WTC11 (cell line): ENCODE measurements at regions not wholly inside any gene's neighbourhood (a gene's known extent, or its start where the extent isn't known, plus 50 kb on each side); places are given as distances from the start of the nearest gene placed in this dataset.

Experiments
- TF ChIP-seq, protein P1 (sequence below): sonication (generic); formaldehyde crosslinking; conservative IDR thresholded peaks from 2 replicates; pipeline ENCODE4 v1.8.1; 2023; ENCODE audit warnings: mild to moderate bottlenecking, low read depth, missing genetic modification reagents, moderate library complexity
- TF ChIP-seq, protein P2 (sequence below): sonication (generic); formaldehyde crosslinking; conservative IDR thresholded peaks from 2 replicates; pipeline ENCODE4 v1.8.1; 2022; ENCODE audit warnings: mild to moderate bottlenecking, missing genetic modification reagents

DNA sequence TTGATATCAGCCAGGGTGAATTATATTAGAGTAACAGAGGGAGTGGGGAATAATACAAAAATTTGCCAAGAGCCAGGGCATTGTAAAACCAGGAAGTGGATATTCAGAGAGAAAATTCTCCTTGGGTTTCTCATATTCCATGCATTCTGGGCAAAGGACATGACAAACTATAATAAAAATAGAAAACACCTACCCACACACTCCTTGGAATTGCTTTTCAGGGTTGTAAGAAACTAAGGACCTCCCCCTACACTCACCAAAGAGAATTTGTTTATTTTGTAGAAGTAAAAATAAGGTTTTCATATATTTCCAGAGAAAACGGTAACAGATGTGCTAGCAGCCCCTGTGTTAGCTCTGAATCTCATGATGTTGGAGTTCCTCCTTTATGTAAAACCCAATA is 649.6 kb downstream of the SLITRK1 start:
- TF ChIP-seq, protein P1, sequence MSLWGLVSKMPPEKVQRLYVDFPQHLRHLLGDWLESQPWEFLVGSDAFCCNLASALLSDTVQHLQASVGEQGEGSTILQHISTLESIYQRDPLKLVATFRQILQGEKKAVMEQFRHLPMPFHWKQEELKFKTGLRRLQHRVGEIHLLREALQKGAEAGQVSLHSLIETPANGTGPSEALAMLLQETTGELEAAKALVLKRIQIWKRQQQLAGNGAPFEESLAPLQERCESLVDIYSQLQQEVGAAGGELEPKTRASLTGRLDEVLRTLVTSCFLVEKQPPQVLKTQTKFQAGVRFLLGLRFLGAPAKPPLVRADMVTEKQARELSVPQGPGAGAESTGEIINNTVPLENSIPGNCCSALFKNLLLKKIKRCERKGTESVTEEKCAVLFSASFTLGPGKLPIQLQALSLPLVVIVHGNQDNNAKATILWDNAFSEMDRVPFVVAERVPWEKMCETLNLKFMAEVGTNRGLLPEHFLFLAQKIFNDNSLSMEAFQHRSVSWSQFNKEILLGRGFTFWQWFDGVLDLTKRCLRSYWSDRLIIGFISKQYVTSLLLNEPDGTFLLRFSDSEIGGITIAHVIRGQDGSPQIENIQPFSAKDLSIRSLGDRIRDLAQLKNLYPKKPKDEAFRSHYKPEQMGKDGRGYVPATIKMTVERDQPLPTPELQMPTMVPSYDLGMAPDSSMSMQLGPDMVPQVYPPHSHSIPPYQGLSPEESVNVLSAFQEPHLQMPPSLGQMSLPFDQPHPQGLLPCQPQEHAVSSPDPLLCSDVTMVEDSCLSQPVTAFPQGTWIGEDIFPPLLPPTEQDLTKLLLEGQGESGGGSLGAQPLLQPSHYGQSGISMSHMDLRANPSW (CRISPR knock-in tag) = no peak
- TF ChIP-seq, protein P2, sequence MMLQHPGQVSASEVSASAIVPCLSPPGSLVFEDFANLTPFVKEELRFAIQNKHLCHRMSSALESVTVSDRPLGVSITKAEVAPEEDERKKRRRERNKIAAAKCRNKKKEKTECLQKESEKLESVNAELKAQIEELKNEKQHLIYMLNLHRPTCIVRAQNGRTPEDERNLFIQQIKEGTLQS (CRISPR knock-in tag) = no peak
